ENCODE measurements at regions not wholly inside any gene's neighbourhood (a gene's known extent, or its start where the extent isn't known, plus 50 kb on each side); places are given as distances from the start of the nearest gene placed in this dataset.

DNA sequence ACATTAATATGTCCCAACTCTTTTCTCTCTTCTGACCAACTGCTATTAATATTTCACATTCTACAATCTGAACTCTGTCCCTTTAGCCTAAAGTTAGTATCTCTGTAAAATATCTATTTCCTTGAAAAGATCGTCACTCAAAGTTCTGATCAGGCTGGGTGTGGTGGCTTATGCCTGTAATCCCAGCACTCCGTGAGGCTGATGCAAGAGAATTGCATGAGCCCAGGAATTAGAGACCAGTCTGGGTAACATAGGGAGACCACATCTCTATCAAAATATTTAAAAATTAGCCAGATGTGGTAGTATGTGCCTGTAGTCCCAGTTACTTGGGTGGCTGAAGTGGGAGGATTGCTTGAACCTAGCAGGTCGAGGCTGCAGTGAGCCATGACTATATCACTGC lies 695.6 kb downstream of the MCTP2 start:
- no peak for TF ChIP-seq MXI1 (IDR thresholded peaks at IDR 0.05; ENCODE audit: low read depth, low read length)
- TF ChIP-seq RXRA (IDR thresholded peaks at IDR 0.05; ENCODE audit: borderline replicate concordance, low read depth): no peak
- TF ChIP-seq, protein P1, sequence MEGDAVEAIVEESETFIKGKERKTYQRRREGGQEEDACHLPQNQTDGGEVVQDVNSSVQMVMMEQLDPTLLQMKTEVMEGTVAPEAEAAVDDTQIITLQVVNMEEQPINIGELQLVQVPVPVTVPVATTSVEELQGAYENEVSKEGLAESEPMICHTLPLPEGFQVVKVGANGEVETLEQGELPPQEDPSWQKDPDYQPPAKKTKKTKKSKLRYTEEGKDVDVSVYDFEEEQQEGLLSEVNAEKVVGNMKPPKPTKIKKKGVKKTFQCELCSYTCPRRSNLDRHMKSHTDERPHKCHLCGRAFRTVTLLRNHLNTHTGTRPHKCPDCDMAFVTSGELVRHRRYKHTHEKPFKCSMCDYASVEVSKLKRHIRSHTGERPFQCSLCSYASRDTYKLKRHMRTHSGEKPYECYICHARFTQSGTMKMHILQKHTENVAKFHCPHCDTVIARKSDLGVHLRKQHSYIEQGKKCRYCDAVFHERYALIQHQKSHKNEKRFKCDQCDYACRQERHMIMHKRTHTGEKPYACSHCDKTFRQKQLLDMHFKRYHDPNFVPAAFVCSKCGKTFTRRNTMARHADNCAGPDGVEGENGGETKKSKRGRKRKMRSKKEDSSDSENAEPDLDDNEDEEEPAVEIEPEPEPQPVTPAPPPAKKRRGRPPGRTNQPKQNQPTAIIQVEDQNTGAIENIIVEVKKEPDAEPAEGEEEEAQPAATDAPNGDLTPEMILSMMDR (IDR thresholded peaks at IDR 0.05): no peak
- TF ChIP-seq TAF1 (IDR thresholded peaks at IDR 0.05; ENCODE audit: borderline replicate concordance, low read depth, low read length): no peak
- TF ChIP-seq POLR2AphosphoS5 (IDR thresholded peaks at IDR 0.05; ENCODE audit: low read depth, low read length): no peak
- no peak for TF ChIP-seq EP300 (IDR thresholded peaks at IDR 0.05; ENCODE audit: borderline replicate concordance in 1 of 2, low read depth in 1 of 2, low read length in 1 of 2)
- TF ChIP-seq FOXM1 (IDR thresholded peaks at IDR 0.05; ENCODE audit: low read depth): no peak
- TF ChIP-seq, protein P2, sequence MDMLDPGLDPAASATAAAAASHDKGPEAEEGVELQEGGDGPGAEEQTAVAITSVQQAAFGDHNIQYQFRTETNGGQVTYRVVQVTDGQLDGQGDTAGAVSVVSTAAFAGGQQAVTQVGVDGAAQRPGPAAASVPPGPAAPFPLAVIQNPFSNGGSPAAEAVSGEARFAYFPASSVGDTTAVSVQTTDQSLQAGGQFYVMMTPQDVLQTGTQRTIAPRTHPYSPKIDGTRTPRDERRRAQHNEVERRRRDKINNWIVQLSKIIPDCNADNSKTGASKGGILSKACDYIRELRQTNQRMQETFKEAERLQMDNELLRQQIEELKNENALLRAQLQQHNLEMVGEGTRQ (IDR thresholded peaks at IDR 0.05; ENCODE audit: borderline replicate concordance, low read depth, low read length): no peak
- TF ChIP-seq SIN3A (IDR thresholded peaks at IDR 0.05; ENCODE audit: borderline replicate concordance, low read depth, low read length): no peak
- TF ChIP-seq TEAD4 (IDR thresholded peaks at IDR 0.05; ENCODE audit: borderline replicate concordance, insufficient read depth): no peak
- no peak for TF ChIP-seq GABPA (IDR thresholded peaks at IDR 0.05; ENCODE audit: low read depth)
